ENCODE measurements at regions not wholly inside any gene's neighbourhood (a gene's known extent, or its start where the extent isn't known, plus 50 kb on each side); places are given as distances from the start of the nearest gene placed in this dataset.

DNA sequence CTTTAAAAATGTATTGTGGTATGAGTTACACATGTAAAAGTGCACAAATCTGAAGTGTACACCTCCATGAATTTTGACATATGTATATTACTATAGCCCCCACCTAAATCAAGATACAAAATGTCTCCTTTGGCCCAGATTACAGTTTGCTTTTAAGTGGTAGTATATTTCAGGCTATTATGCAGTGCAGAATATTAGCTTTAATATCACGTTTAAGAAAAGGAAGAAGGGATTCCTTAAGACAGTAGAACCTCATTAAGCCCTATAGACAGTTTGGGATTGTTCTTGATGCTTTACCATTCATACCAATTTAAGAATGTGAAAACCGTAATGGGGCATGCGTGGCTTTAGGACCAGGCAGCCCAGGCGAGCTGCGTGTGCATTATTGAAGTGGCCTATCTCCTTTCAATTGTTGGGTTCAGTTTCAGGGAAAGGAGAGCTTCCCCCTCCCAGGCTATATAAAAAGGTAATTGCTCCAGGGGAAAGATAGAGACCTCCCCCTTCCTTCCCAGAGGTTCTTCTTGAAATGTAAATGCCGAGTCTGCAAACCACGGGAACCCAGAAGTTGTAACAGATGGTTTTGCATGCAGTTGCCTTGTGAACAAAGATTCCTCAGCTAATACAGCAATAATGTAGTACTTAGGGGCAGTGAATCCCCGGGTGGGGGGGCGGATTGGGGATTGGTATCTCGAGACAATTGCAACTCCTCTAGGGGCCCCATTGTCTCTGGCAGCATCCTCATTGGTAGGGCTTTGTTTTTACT is 106.1 kb downstream of the UCHL1 start:
- TF ChIP-seq, protein P1, sequence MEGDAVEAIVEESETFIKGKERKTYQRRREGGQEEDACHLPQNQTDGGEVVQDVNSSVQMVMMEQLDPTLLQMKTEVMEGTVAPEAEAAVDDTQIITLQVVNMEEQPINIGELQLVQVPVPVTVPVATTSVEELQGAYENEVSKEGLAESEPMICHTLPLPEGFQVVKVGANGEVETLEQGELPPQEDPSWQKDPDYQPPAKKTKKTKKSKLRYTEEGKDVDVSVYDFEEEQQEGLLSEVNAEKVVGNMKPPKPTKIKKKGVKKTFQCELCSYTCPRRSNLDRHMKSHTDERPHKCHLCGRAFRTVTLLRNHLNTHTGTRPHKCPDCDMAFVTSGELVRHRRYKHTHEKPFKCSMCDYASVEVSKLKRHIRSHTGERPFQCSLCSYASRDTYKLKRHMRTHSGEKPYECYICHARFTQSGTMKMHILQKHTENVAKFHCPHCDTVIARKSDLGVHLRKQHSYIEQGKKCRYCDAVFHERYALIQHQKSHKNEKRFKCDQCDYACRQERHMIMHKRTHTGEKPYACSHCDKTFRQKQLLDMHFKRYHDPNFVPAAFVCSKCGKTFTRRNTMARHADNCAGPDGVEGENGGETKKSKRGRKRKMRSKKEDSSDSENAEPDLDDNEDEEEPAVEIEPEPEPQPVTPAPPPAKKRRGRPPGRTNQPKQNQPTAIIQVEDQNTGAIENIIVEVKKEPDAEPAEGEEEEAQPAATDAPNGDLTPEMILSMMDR (IDR thresholded peaks at IDR 0.05): no peak
- TF ChIP-seq POLR2A (IDR thresholded peaks at IDR 0.05) (no peak), EP300 (IDR thresholded peaks at IDR 0.05) (no peak), POLR2AphosphoS5 (IDR thresholded peaks at IDR 0.05) (no peak)

Data from sigmoid colon (tissue), 4 donors.